WTC11 (cell line): ENCODE measurements at regions not wholly inside any gene's neighbourhood (a gene's known extent, or its start where the extent isn't known, plus 50 kb on each side); places are given as distances from the start of the nearest gene placed in this dataset.

Experiments
- ATAC-seq: fragments of 200-7000 bp; cut with Tn5 transposase; 2 replicates; pipeline ENCODE4 v1.10.0; 2021; ENCODE audit warnings: mild to moderate bottlenecking, moderate library complexity
- CTCF ChIA-PET: fragments of 300-600 bp; sonication (Branson Sonifier 250); formaldehyde crosslinking; loops from one replicate; lab custom pipeline; 2021; ENCODE audit warnings: antibody characterized with exemption; lab: Charles Lee
- POLR2A ChIA-PET: fragments of 350-600 bp; sonication (Branson Sonifier 250); formaldehyde crosslinking; loops from one replicate; lab custom pipeline; 2021; ENCODE audit warnings: antibody characterized with exemption; lab: Charles Lee
- DNase-seq: peaks from one replicate; pipeline ENCODE4 v3.0.0; 2021; ENCODE audit warnings: low spot score
- H3K27ac Mint-ChIP-seq: 2 replicates; pipeline ENCODE4 v1.8.0; 2021; ENCODE audit warnings: mixed read lengths
- H3K27me3 Mint-ChIP-seq: 2 replicates; pipeline ENCODE4 v1.8.0; 2021; ENCODE audit warnings: low read depth, mild to moderate bottlenecking, moderate library complexity, mixed read lengths
- H3K36me3 Mint-ChIP-seq: 2 replicates; pipeline ENCODE4 v1.8.0; 2021; ENCODE audit warnings: mixed read lengths
- H3K4me1 Mint-ChIP-seq: 2 replicates; pipeline ENCODE4 v1.8.0; 2022; ENCODE audit warnings: mixed read lengths
- H3K4me3 Mint-ChIP-seq: 2 replicates; pipeline ENCODE4 v1.8.0; 2021; ENCODE audit warnings: mild to moderate bottlenecking, moderate library complexity, mixed read lengths
- H3K9me3 Mint-ChIP-seq: 2 replicates; pipeline ENCODE4 v1.8.0; 2021; ENCODE audit warnings: mixed read lengths
- CREB1 ChIP-seq: sonication (generic); formaldehyde crosslinking; IDR thresholded peaks from 2 replicates; pipeline ENCODE4 v1.8.0; 2023; ENCODE audit warnings: mild to moderate bottlenecking, missing genetic modification reagents
- ELF4 ChIP-seq: sonication (generic); formaldehyde crosslinking; IDR thresholded peaks from 2 replicates; pipeline ENCODE4 v1.8.1; 2022; ENCODE audit warnings: low read depth, mild to moderate bottlenecking, moderate library complexity, missing genetic modification reagents
- GTF2I ChIP-seq: fragments of 250-450 bp; sonication (Bioruptor Pico); conservative IDR thresholded peaks from 2 replicates; pipeline ENCODE4 v1.4.0; 2021; ENCODE audit warnings: mild to moderate bottlenecking
- MLX ChIP-seq: sonication (generic); formaldehyde crosslinking; IDR thresholded peaks from 2 replicates; pipeline ENCODE4 v1.8.1; 2023; ENCODE audit warnings: mild to moderate bottlenecking, missing genetic modification reagents, moderate library complexity
- NFE2L1 ChIP-seq: sonication (generic); formaldehyde crosslinking; IDR thresholded peaks from 2 replicates; pipeline ENCODE4 v1.8.1; 2023; ENCODE audit warnings: missing genetic modification reagents
- NR2C2 ChIP-seq: sonication (generic); formaldehyde crosslinking; IDR thresholded peaks from 2 replicates; pipeline ENCODE4 v1.8.0; 2022; ENCODE audit warnings: mild to moderate bottlenecking, missing genetic modification reagents
- PRRX2 ChIP-seq: fragments of 250-450 bp; sonication (Bioruptor Pico); IDR thresholded peaks from 2 replicates; pipeline ENCODE4 v1.8.0; 2021; ENCODE audit warnings: mild to moderate bottlenecking
- RELA ChIP-seq: sonication (generic); formaldehyde crosslinking; IDR thresholded peaks from 2 replicates; pipeline ENCODE4 v1.8.1; 2022; ENCODE audit warnings: missing genetic modification reagents, mild to moderate bottlenecking, borderline replicate concordance
- USF2 ChIP-seq: sonication (generic); formaldehyde crosslinking; IDR thresholded peaks from 2 replicates; pipeline ENCODE4 v1.8.1; 2023; ENCODE audit warnings: mild to moderate bottlenecking, missing genetic modification reagents, moderate library complexity
- ZBTB21 ChIP-seq: sonication (generic); formaldehyde crosslinking; IDR thresholded peaks from 2 replicates; pipeline ENCODE4 v1.8.1; 2023; ENCODE audit warnings: mild to moderate bottlenecking, missing genetic modification reagents, borderline replicate concordance
- ZNF416 ChIP-seq: fragments of 250-450 bp; sonication (Bioruptor Pico); IDR thresholded peaks from 2 replicates; pipeline ENCODE4 v1.9.0; 2021; ENCODE audit warnings: mild to moderate bottlenecking, inconsistent platforms
- ZNF512 ChIP-seq: sonication (generic); formaldehyde crosslinking; IDR thresholded peaks from 2 replicates; pipeline ENCODE4 v1.8.1; 2022; ENCODE audit warnings: missing genetic modification reagents, borderline replicate concordance
- ZNF532 ChIP-seq: fragments of 250-450 bp; sonication (Bioruptor Pico); IDR thresholded peaks from 2 replicates; pipeline ENCODE4 v1.9.0; 2021; ENCODE audit warnings: mild to moderate bottlenecking, borderline replicate concordance
- TF ChIP-seq, protein P1 (sequence below): fragments of 250-450 bp; sonication (Bioruptor Pico); IDR thresholded peaks from 2 replicates; pipeline ENCODE4 v2.1.2; 2022; ENCODE audit warnings: mild to moderate bottlenecking, moderate library complexity
- TF ChIP-seq, protein P2 (sequence below): sonication (generic); formaldehyde crosslinking; IDR thresholded peaks from 2 replicates; pipeline ENCODE4 v1.8.0; 2022; ENCODE audit warnings: mild to moderate bottlenecking, missing genetic modification reagents
- TF ChIP-seq, protein P3 (sequence below): sonication (generic); formaldehyde crosslinking; IDR thresholded peaks from 2 replicates; pipeline ENCODE4 v1.8.1; 2022; ENCODE audit warnings: mild to moderate bottlenecking, missing genetic modification reagents, moderate library complexity, borderline replicate concordance
- TF ChIP-seq, protein P4 (sequence below): sonication (generic); formaldehyde crosslinking; IDR thresholded peaks from 2 replicates; pipeline ENCODE4 v1.8.0; 2023; ENCODE audit warnings: missing genetic modification reagents
- TF ChIP-seq, protein P5 (sequence below): sonication (generic); formaldehyde crosslinking; IDR thresholded peaks from 2 replicates; pipeline ENCODE4 v1.8.1; 2023; ENCODE audit warnings: mild to moderate bottlenecking, missing genetic modification reagents, borderline replicate concordance

- CTCF ChIA-PET, result no interaction called here
- TF ChIP-seq ZBTB21 (CRISPR knock-in tag), result no peak
- no peak for TF ChIP-seq GTF2I
- TF ChIP-seq, protein P1, sequence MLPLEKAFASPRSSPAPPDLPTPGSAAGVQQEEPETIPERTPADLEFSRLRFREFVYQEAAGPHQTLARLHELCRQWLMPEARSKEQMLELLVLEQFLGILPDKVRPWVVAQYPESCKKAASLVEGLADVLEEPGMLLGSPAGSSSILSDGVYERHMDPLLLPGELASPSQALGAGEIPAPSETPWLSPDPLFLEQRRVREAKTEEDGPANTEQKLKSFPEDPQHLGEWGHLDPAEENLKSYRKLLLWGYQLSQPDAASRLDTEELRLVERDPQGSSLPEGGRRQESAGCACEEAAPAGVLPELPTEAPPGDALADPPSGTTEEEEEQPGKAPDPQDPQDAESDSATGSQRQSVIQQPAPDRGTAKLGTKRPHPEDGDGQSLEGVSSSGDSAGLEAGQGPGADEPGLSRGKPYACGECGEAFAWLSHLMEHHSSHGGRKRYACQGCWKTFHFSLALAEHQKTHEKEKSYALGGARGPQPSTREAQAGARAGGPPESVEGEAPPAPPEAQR (CRISPR knock-in tag), result no peak
- no peak for TF ChIP-seq ZNF416
- no peak for TF ChIP-seq NFE2L1 (CRISPR knock-in tag)
- no peak for TF ChIP-seq ZNF532 (CRISPR knock-in tag)
- no peak for TF ChIP-seq ZNF512 (CRISPR knock-in tag)
- no peak for TF ChIP-seq MLX (CRISPR knock-in tag)
- TF ChIP-seq PRRX2, result no peak
- Mint-ChIP-seq H3K27me3 (peaks cover 17% of the 10 kb centered on the region), H3K36me3 (no peaks in the 10 kb centered on the region), H3K27ac (no peak overlapping the region), H3K4me3 (no peak overlapping the region), H3K4me1 (no peaks in the 10 kb centered on the region), H3K9me3 (peaks cover 4% of the 10 kb centered on the region; the same call in 1 of the 2 replicates)
- DNase-seq, result no peak
- POLR2A ChIA-PET, result no interaction called here
- ATAC-seq, result no peak
These were observed 139.1 kb upstream of the FSTL4 start for GRCh38 chr5:133751421-133751820.

DNA sequence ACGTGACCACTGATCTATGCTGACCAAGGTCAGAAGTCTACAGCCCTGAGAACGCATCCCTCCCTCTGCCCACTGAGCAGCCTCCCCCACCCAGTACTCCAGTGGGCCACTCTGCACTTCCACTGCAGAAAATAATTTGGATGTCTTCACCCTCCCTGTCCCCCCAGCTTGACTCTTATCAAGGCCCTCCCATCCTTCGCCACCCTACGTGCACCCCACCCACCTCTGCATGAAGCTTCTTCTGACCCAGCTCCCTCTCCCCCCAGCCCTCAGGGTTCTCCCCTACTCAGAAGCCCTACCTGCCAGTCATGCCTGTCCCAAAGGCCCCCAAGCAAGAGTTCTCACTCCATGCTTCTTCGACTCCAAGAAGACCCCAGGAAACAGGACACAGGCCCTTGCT is 138.5 kb upstream of the FSTL4 start:
- H3K27ac Mint-ChIP-seq, result no peak overlapping the region
- CTCF ChIA-PET, result no interaction called here
- TF ChIP-seq, protein P2, sequence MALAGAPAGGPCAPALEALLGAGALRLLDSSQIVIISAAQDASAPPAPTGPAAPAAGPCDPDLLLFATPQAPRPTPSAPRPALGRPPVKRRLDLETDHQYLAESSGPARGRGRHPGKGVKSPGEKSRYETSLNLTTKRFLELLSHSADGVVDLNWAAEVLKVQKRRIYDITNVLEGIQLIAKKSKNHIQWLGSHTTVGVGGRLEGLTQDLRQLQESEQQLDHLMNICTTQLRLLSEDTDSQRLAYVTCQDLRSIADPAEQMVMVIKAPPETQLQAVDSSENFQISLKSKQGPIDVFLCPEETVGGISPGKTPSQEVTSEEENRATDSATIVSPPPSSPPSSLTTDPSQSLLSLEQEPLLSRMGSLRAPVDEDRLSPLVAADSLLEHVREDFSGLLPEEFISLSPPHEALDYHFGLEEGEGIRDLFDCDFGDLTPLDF (CRISPR knock-in tag), result no peak
- TF ChIP-seq MLX (CRISPR knock-in tag), result no peak
- TF ChIP-seq, protein P3, sequence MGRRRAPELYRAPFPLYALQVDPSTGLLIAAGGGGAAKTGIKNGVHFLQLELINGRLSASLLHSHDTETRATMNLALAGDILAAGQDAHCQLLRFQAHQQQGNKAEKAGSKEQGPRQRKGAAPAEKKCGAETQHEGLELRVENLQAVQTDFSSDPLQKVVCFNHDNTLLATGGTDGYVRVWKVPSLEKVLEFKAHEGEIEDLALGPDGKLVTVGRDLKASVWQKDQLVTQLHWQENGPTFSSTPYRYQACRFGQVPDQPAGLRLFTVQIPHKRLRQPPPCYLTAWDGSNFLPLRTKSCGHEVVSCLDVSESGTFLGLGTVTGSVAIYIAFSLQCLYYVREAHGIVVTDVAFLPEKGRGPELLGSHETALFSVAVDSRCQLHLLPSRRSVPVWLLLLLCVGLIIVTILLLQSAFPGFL (CRISPR knock-in tag), result no peak
- TF ChIP-seq, protein P4, sequence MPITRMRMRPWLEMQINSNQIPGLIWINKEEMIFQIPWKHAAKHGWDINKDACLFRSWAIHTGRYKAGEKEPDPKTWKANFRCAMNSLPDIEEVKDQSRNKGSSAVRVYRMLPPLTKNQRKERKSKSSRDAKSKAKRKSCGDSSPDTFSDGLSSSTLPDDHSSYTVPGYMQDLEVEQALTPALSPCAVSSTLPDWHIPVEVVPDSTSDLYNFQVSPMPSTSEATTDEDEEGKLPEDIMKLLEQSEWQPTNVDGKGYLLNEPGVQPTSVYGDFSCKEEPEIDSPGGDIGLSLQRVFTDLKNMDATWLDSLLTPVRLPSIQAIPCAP (CRISPR knock-in tag), result no peak
- TF ChIP-seq NR2C2, result no peak
- TF ChIP-seq, protein P5, sequence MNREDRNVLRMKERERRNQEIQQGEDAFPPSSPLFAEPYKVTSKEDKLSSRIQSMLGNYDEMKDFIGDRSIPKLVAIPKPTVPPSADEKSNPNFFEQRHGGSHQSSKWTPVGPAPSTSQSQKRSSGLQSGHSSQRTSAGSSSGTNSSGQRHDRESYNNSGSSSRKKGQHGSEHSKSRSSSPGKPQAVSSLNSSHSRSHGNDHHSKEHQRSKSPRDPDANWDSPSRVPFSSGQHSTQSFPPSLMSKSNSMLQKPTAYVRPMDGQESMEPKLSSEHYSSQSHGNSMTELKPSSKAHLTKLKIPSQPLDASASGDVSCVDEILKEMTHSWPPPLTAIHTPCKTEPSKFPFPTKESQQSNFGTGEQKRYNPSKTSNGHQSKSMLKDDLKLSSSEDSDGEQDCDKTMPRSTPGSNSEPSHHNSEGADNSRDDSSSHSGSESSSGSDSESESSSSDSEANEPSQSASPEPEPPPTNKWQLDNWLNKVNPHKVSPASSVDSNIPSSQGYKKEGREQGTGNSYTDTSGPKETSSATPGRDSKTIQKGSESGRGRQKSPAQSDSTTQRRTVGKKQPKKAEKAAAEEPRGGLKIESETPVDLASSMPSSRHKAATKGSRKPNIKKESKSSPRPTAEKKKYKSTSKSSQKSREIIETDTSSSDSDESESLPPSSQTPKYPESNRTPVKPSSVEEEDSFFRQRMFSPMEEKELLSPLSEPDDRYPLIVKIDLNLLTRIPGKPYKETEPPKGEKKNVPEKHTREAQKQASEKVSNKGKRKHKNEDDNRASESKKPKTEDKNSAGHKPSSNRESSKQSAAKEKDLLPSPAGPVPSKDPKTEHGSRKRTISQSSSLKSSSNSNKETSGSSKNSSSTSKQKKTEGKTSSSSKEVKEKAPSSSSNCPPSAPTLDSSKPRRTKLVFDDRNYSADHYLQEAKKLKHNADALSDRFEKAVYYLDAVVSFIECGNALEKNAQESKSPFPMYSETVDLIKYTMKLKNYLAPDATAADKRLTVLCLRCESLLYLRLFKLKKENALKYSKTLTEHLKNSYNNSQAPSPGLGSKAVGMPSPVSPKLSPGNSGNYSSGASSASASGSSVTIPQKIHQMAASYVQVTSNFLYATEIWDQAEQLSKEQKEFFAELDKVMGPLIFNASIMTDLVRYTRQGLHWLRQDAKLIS (CRISPR knock-in tag), result no peak
- no peak for TF ChIP-seq ELF4 (CRISPR knock-in tag)
- TF ChIP-seq CREB1 (CRISPR knock-in tag), result no peak
- TF ChIP-seq USF2, result no peak
- no peak for TF ChIP-seq RELA (CRISPR knock-in tag)

More for the DNA sequence above, 138.5 kb upstream of the FSTL4 start:
- Mint-ChIP-seq H3K4me3 (no peak overlapping the region), H3K9me3 (peaks cover 4% of the 10 kb centered on the region; the same call in 1 of the 2 replicates), H3K36me3 (no peaks in the 10 kb centered on the region), H3K27me3 (peaks cover 14% of the 10 kb centered on the region), H3K4me1 (no peaks in the 10 kb centered on the region)
- POLR2A ChIA-PET, result no interaction called here
- DNase-seq, result no peak
- no peak for ATAC-seq
